ENCODE measurements at regions not wholly inside any gene's neighbourhood (a gene's known extent, or its start where the extent isn't known, plus 50 kb on each side); places are given as distances from the start of the nearest gene placed in this dataset.
"Not testable (repeated sequence)": the region's sequence is repeated elsewhere in the genome, so short reads cannot be mapped to it uniquely, and the experiment has no call there.

- no peak for DNase-seq
These were observed 153.7 kb upstream of the ADCY2 start for GRCh38 chr5:7242118-7242710.

GRCh38 chr5:7244208-7244607, 151.7 kb upstream of the ADCY2 start:
- DNase-seq = no peak

- DNase-seq = no peak
These were observed 150.8 kb upstream of the ADCY2 start for GRCh38 chr5:7245121-7245651.

GRCh38 chr5:7246287-7246686, 149.7 kb upstream of the ADCY2 start:
- no peak for DNase-seq

GRCh38 chr5:7250004-7250403, 145.9 kb upstream of the ADCY2 start:
- DNase-seq = no peak

GRCh38 chr5:7250611-7251010, 145.3 kb upstream of the ADCY2 start:
- DNase-seq = no peak

- DNase-seq = no peak
These were observed 144.8 kb upstream of the ADCY2 start for GRCh38 chr5:7251132-7251531.

GRCh38 chr5:7261049-7261448, 134.9 kb upstream of the ADCY2 start:
- DNase-seq = no peak

GRCh38 chr5:7261900-7262299, 134.0 kb upstream of the ADCY2 start:
- DNase-seq = no peak

GRCh38 chr5:7263398-7264015, 132.4 kb upstream of the ADCY2 start:
- not testable (repeated sequence) for DNase-seq

GRCh38 chr5:7265776-7266175, 130.2 kb upstream of the ADCY2 start:
- DNase-seq = not testable (repeated sequence)

- not testable (repeated sequence) for DNase-seq
These were observed 127.2 kb upstream of the ADCY2 start for GRCh38 chr5:7268722-7269121.

GRCh38 chr5:7269591-7270274, 126.2 kb upstream of the ADCY2 start:
- no peak for DNase-seq

- DNase-seq = no peak
These were observed 124.4 kb upstream of the ADCY2 start for GRCh38 chr5:7271435-7272084.

- DNase-seq = no peak
These were observed 123.5 kb upstream of the ADCY2 start for GRCh38 chr5:7272408-7272965.

- no peak for DNase-seq
These were observed 121.7 kb upstream of the ADCY2 start for GRCh38 chr5:7274203-7274602.

- DNase-seq = not testable (repeated sequence)
These were observed 106.3 kb upstream of the ADCY2 start for GRCh38 chr5:7289634-7290033.

GRCh38 chr5:7297821-7298220, 98.1 kb upstream of the ADCY2 start:
- not testable (repeated sequence) for DNase-seq

- DNase-seq = not testable (repeated sequence)
These were observed 96.2 kb upstream of the ADCY2 start for GRCh38 chr5:7299731-7300130.

GRCh38 chr5:7305000-7305674, 90.8 kb upstream of the ADCY2 start:
- DNase-seq = not testable (repeated sequence)

GRCh38 chr5:7306556-7306955, 89.4 kb upstream of the ADCY2 start:
- not testable (repeated sequence) for DNase-seq

GRCh38 chr5:7307709-7308108, 88.2 kb upstream of the ADCY2 start:
- DNase-seq = not testable (repeated sequence)

- DNase-seq = not testable (repeated sequence)
These were observed 86.2 kb upstream of the ADCY2 start for GRCh38 chr5:7309715-7310114.

Data from DMS79 (cell line).